HL-60 (cell line): ENCODE measurements at regions not wholly inside any gene's neighbourhood (a gene's known extent, or its start where the extent isn't known, plus 50 kb on each side); places are given as distances from the start of the nearest gene placed in this dataset.

Experiments
- DNase-seq, 2 experiments: peaks; one replicate each; pipeline ENCODE4 v3.0.0-alpha.2; 2010 to 2020; ENCODE audit warnings: low read depth in 1 of 2, low spot score in 1 of 2
- H3K27ac ChIP-seq: fragments of 250-450 bp; sonication (Bioruptor Pico); replicated peaks from 2 replicates; pipeline ENCODE4 v1.5.1; 2020; ENCODE audit warnings: mild to moderate bottlenecking, moderate library complexity
- H3K27me3 ChIP-seq: fragments of 250-450 bp; sonication (Bioruptor Pico); 2 replicates; pipeline ENCODE4 v1.5.1; 2021; ENCODE audit warnings: mild to moderate bottlenecking, moderate library complexity; ENCODE audit not compliant: insufficient read depth, poor library complexity, severe bottlenecking
- H3K4me3 ChIP-seq: replicated peaks from 2 replicates; pipeline ENCODE4 v1.5.1; 2011; ENCODE audit warnings: mild to moderate bottlenecking, control low read depth, low read length; ENCODE audit not compliant: insufficient read depth
- GABPA ChIP-seq: IDR thresholded peaks from 2 replicates; pipeline ENCODE4 v1.6.1; 2012; ENCODE audit warnings: low read depth
- POLR2AphosphoS5 ChIP-seq: IDR thresholded peaks from 2 replicates; pipeline ENCODE4 v1.6.1; 2012; ENCODE audit warnings: low read depth
- REST ChIP-seq: IDR thresholded peaks from 2 replicates; pipeline ENCODE4 v1.6.1; 2012; ENCODE audit warnings: low read depth; ENCODE audit not compliant: insufficient replicate concordance
- SPI1 ChIP-seq: IDR thresholded peaks from 2 replicates; pipeline ENCODE4 v1.6.1; 2012; ENCODE audit warnings: low read depth, mild to moderate bottlenecking, borderline replicate concordance
- TF ChIP-seq, protein P1 (sequence below): IDR thresholded peaks from one replicate; pipeline ENCODE4 v1.5.1; 2011; ENCODE audit warnings: low read length, control low read depth, inconsistent platforms; ENCODE audit not compliant: insufficient read depth

DNA sequence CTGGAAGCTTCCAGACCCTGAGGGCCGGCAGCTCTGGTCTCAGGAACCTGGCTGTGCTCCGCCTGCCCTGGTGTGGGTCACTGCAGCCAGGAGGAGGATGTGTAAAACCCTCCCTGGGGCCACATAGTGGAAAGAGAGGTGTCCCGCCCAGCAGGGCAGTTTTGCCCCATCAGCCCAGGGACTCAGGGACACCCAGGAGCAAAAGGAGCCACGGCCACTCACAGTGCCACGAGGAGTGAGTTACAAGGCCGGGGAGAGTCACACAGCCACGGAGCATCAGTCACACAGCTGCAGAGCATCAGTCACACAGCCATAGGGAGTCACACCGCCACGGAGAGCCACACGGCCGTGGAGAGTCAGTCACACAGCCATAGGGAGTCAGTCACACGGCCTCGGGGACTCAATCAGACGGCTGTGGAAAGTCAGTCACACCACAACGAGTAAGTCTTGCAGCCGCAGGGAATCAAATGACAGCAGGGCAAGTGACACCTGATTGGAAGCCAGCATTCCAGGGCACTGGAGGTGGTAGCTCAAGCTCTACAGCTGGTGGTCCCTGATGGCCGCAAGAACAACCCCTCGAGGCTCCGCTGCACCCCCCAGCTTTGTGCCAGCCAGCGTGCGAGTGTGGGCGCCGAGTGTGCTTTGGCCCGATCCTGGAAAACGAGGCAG is 60.9 kb downstream of the DLL1 start:
- TF ChIP-seq POLR2AphosphoS5 (no peak), SPI1 (no peak), GABPA (no peak), REST (no peak)
- TF ChIP-seq, protein P1, sequence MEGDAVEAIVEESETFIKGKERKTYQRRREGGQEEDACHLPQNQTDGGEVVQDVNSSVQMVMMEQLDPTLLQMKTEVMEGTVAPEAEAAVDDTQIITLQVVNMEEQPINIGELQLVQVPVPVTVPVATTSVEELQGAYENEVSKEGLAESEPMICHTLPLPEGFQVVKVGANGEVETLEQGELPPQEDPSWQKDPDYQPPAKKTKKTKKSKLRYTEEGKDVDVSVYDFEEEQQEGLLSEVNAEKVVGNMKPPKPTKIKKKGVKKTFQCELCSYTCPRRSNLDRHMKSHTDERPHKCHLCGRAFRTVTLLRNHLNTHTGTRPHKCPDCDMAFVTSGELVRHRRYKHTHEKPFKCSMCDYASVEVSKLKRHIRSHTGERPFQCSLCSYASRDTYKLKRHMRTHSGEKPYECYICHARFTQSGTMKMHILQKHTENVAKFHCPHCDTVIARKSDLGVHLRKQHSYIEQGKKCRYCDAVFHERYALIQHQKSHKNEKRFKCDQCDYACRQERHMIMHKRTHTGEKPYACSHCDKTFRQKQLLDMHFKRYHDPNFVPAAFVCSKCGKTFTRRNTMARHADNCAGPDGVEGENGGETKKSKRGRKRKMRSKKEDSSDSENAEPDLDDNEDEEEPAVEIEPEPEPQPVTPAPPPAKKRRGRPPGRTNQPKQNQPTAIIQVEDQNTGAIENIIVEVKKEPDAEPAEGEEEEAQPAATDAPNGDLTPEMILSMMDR = no peak
- no peaks in the 10 kb centered on the region for H3K27me3 ChIP-seq
- H3K27ac ChIP-seq = no peak overlapping the region
- no peak for DNase-seq
- H3K4me3 ChIP-seq = no peak overlapping the region

DNA sequence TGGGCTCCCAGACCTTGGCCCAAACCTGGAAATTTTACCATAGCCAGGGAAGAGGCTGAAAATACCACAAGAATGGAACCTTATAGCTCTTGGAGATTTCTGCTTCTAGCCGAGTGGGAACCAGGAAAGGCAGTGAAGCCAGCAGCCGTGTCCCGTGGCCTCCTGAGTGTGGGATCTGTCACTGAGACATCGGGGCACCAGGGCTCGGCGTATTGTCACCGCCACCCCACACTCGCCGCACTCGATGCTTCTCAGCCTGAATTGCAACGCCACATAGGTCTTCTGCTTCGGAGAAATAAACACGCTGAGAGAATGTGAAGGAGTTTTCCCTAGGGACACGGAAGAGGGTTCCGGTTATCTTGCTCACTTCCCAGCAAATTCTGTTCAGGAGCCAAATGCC is 61.5 kb downstream of the DLL1 start:
- Histone ChIP-seq H3K27me3 (no peaks in the 10 kb centered on the region), H3K27ac (no peak overlapping the region), H3K4me3 (no peak overlapping the region)
- no peak for DNase-seq
- TF ChIP-seq GABPA (no peak), SPI1 (no peak), POLR2AphosphoS5 (no peak)
- TF ChIP-seq, protein P1 = no peak

- no peak overlapping the region for H3K27ac ChIP-seq
- no peak overlapping the region for H3K4me3 ChIP-seq
- H3K27me3 ChIP-seq = no peaks in the 10 kb centered on the region
- no peak for DNase-seq
- no peak for TF ChIP-seq REST
- no peak for TF ChIP-seq SPI1
- no peak for TF ChIP-seq GABPA
- no peak for TF ChIP-seq POLR2AphosphoS5
- TF ChIP-seq, protein P1 = no peak
Measured at GRCh38 chr6:170228946-170229310, 62.0 kb downstream of the DLL1 start.
